ENCODE measurements at regions not wholly inside any gene's neighbourhood (a gene's known extent, or its start where the extent isn't known, plus 50 kb on each side); places are given as distances from the start of the nearest gene placed in this dataset.

GRCh38 chr15:39283531-39283930 is 297.3 kb upstream of the THBS1 start:
- H3K9ac ChIP-seq (replicated peaks; ENCODE audit: extremely low read depth, insufficient read depth, low read length), result no peak overlapping the region
- POLR2A ChIA-PET, result no interaction called here
- BruUV-seq (replicated peaks), result no TSS peak

More at GRCh38 chr15:39283531-39283930, 297.3 kb upstream of the THBS1 start:
- Histone ChIP-seq H3K36me3 (ENCODE audit: control insufficient read depth in 2 of 2, extremely low read depth in 1 of 2, insufficient read depth in 2 of 2, low read length in 2 of 2) (no peaks in the 10 kb centered on the region), H4K20me1 (replicated peaks; ENCODE audit: control insufficient read depth, extremely low read depth, insufficient read depth, low read length) (no peaks in the 10 kb centered on the region), H3K27me3 (ENCODE audit: control insufficient read depth in 2 of 2, insufficient read depth in 2 of 2, low read length in 2 of 2) (no peaks in the 10 kb centered on the region), H3K79me2 (ENCODE audit: control insufficient read depth, insufficient read depth, low read length) (no peaks in the 10 kb centered on the region), H3K4me3 (replicated peaks in 1 of 3; ENCODE audit: insufficient read depth in 1 of 3, low read depth in 1 of 3, low read length in 3 of 3) (no peak overlapping the region), H2AFZ (ENCODE audit: low read depth, low read length) (no peak overlapping the region), H3K9me1 (replicated peaks; ENCODE audit: control insufficient read depth, extremely low read depth, insufficient read depth, low read length) (no peaks in the 10 kb centered on the region), H3K4me2 (ENCODE audit: insufficient read depth, low read length) (no peak overlapping the region), H3K27ac (ENCODE audit: insufficient read depth, low read depth, low read length) (no peak overlapping the region), H3K4me1 (ENCODE audit: control insufficient read depth, extremely low read depth, insufficient read depth, low read length) (peaks cover 22% of the 10 kb centered on the region), H3K9me3 (replicated peaks; ENCODE audit: control insufficient read depth, insufficient read depth, low read length) (no peaks in the 10 kb centered on the region)
- CTCF ChIA-PET, result interaction anchor here (1.6 kb wide), 1 partner anchor 9 kb away, joined by 3 read pairs; no protein-coding TSS in a partner anchor
- dilution Hi-C loops (cut with MboI; ENCODE audit: extremely low pct_ligation_motif_present, low sequenced_read_pairs) (no loop called here), intact Hi-C loops (cut with micrococcal nuclease) (no loop called here)
- FAIRE-seq, result no peak
- no peak for TF ChIP-seq EZH2 (IDR thresholded peaks at IDR 0.05; ENCODE audit: borderline replicate concordance, low read depth, low read length, severe bottlenecking)
- TF ChIP-seq FOS (IDR thresholded peaks at IDR 0.05; ENCODE audit: borderline replicate concordance, insufficient read depth, low read length), result no peak
- no peak for TF ChIP-seq GATA2 (IDR thresholded peaks at IDR 0.05; ENCODE audit: insufficient read depth, insufficient read length, low read depth, low read length)
- no peak for TF ChIP-seq MAX (IDR thresholded peaks at IDR 0.05; ENCODE audit: insufficient read depth, insufficient read length)
- no peak for TF ChIP-seq CTCF (IDR thresholded peaks at IDR 0.05; ENCODE audit: extremely low read depth in 1 of 2, insufficient read depth in 1 of 2, low read depth in 1 of 2, low read length in 2 of 2)
- no peak for TF ChIP-seq POLR2AphosphoS5 (IDR thresholded peaks at IDR 0.05; ENCODE audit: insufficient read depth, low read depth, low read length)
- DNase-seq (ENCODE audit: low read depth, low spot score), result no peak

All from endothelial cell of umbilical vein (primary cell).